Hematopoietic multipotent progenitor cell treated with erythropoietin and hydrocortisone succinate and interleukin-3 and kit ligand, for 15 days (in vitro differentiated cells): ENCODE measurements at regions not wholly inside any gene's neighbourhood (a gene's known extent, or its start where the extent isn't known, plus 50 kb on each side); places are given as distances from the start of the nearest gene placed in this dataset.
"Not testable (repeated sequence)": the region's sequence is repeated elsewhere in the genome, so short reads cannot be mapped to it uniquely, and the experiment has no call there.

Source experiments
- DNase-seq: peaks from one replicate; pipeline ENCODE4 v3.0.0-alpha.2; 2015; ENCODE audit warnings: low spot score

GRCh38 chr21:15204140-15204969, 139.6 kb upstream of the NRIP1 start:
- no peak for DNase-seq

- no peak for DNase-seq
Observed at GRCh38 chr21:15204970-15205286, 140.1 kb upstream of the NRIP1 start.

DNA sequence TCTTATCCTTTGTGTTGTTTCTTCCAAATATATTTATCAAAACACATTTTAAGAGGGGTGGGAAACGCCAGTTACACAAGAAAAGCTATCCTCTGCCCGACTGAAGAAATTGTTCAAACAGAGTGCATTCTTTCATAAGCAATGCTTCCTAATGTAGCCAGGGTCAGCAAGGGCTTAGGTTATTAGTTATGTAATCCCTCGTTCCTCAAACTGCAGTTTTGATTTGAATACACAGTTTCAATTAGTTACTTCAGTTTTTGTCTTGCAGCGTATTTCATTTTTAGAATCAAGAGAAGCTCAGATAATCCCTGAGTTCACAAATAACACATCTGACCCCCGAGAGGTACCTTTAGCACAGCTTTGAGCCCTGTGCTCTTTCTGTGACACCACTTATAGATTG, 141.7 kb upstream of the NRIP1 start:
- no peak for DNase-seq

- DNase-seq: no peak
Observed at GRCh38 chr21:15207231-15207630, 142.4 kb upstream of the NRIP1 start.

GRCh38 chr21:15207635-15208370, 143.0 kb upstream of the NRIP1 start:
- DNase-seq: no peak

DNA sequence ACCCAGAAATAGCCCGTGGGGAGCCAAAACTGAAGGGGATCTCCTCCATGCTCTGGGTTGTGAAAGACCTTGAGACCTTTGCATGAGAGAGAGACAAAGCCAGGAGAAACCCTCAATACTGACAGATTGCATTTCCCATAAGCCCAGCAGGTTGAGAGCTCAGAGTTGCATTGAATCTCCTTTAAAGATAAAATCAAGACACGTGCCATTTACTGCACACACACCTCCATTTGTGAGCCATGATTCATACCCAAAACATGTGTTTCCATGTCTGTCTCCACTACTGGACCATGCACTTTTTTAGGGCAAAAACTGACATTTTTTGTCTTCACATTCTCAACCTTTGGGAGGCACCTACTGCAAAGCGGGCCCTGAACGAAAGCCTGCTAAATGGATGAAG, 144.0 kb upstream of the NRIP1 start:
- DNase-seq: no peak

DNA sequence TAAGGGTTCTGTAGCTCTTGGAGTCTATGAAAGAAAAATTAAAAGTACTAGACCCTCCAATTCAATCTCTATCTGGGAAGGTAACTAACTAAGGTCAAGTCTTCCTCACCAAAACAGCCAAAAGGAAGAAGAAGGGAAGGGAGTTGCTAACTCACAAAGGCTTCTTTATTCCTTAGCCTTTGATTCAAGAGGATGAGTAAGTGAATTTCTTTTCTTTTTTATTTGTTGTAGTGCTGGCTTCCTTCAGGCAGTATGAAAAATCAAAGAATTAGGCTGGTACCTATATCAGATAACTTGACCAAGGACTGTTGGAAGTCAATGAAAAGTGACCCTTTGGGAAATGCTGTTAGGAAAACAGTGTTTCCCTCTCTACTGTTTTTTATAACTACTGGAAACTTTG, 144.4 kb upstream of the NRIP1 start:
- DNase-seq: no peak

DNA sequence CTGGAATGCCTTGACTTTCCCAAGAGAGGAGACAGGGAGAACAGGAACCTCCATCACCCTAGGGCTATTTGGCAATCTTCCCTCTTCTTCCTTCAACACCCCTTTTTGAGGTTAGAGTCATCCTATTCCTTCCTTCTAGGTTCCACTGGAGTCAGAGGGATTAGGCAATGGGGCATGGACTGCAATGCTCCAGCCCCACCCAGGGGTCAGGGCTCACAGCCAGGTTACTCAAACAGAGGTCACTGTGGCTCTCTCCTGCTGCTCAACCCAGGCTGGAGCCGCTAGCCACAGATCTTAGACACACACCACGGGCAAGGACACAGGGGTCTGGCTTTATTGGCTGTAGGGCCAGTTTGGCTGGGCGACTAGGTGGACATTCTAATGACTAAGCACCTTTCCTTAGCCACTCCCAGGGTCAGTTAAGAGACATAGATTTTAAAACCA, 145.5 kb upstream of the NRIP1 start:
- no peak for DNase-seq

- no peak for DNase-seq
Observed at GRCh38 chr21:15211491-15212133, 146.8 kb upstream of the NRIP1 start.

DNA sequence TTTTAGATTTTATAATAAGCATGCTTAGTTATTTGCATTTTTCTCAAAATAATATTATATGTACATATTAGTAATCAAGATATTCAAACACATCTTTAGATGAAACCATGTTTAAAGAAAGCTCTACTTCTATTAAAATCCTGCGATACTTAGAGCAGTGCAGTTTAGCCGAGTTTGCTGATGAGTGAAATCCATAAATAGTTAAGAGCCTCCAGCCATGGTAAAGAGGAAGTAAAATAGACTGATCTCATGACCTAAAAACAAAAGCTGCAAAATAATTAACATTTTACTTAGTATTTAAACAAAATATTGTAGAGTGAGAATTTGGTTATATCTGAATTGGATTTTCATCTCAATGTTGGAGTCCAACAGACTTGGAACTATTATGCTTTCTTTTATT, 147.4 kb upstream of the NRIP1 start:
- DNase-seq: no peak

DNA sequence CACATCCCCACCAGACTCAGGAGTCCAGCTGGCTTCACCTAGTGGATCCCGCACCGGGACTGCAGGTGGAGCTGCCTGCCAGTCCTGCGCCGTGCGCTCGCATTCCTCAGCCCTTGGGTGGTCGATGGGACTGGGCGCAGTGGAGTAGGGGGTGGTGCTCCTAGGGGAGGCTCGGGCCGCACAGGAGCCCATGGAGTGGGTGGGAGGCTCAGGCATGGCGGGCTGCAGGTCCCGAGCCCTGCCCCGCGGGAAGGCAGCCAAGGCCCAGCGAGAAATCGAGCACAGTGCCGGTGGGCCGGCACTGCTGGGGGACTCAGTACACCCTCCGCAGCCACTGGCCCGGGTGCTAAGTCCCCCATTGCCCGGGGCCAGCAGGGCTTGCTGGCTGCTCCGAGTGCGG, 153.7 kb upstream of the NRIP1 start:
- not testable (repeated sequence) for DNase-seq

DNA sequence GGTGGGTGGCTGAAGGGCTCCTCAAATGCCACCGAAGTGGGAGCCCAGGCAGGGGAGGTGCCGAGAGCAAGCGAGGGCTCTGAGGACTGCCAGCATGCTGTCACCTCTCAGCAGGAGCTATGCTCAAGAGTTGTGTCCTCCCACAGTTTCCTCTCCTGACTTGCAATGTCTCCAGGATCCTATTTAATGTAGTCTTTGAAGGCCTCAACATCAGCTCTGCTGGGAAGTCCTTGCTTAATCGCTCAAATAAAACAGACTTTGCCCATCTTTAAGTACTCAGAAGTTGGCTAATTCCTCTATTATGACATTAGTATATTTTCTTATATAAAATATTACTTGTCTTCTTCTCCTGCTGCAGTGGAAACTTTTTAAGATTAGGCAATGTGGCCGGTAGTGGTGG, 154.2 kb upstream of the NRIP1 start:
- DNase-seq: no peak

- DNase-seq: no peak
Observed at GRCh38 chr21:15219894-15220293, 155.1 kb upstream of the NRIP1 start.

GRCh38 chr21:15221799-15222386, 157.1 kb upstream of the NRIP1 start:
- DNase-seq: no peak

DNA sequence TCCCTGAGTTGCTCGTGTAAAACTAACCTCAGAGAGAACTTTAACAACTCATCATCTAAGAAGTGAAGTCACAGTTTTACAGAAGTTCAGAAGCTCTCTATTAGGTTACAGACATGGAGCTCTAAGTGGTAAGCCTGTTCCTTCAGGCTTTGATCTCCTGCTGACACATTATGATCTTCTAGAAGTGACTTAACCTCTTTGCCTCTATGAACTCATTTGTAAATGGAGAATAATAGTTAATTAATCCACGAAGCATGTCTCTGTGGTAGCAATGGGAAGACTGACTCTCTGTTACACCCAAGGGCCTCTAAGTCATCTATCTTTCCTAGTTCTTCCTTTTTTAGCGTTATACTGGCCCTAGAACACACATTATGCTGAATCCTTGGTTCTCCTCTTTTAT, 157.9 kb upstream of the NRIP1 start:
- DNase-seq: no peak

GRCh38 chr21:15224346-15225086, 159.7 kb upstream of the NRIP1 start:
- no peak for DNase-seq

DNA sequence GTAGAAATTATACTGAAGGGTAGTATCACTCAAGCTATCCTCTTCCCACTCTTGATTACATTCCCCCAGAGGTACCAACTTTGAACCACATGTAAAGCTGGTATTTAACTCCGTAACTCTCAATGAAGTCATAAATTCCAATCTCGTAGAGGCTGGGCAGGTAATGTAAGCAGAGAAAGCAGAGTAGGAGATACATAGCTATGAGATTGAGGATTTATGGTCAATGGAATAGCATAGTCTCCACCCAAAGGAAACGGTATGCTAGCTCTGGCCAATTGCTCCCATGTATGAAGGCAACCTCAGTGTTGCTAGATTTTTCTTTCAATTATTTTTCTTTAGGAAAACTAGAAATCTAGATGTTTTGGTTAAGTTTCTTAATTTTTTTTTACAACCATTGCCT, 163.1 kb upstream of the NRIP1 start:
- no peak for DNase-seq

GRCh38 chr21:15229390-15229789, 164.6 kb upstream of the NRIP1 start:
- no peak for DNase-seq

DNA sequence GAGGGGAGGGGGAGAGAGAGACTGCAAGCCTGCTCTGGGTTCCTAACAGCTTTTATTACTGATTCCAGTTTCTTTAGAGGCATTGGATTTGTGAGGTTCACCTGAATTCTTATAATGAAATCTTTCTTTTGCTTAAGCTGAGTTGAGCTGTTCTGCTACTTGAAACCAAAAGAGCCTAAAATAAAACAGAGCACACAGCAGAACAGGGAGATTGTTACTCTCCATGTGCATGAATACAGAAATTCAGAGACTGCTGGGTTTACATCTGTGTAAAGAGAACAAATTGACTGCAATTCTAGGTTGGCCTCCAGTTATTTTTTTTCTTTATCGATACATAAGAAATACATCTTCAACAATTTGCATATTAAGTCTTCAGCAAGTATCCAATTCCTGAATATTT, 168.8 kb upstream of the NRIP1 start:
- no peak for DNase-seq

GRCh38 chr21:15236111-15236510, 171.3 kb upstream of the NRIP1 start:
- DNase-seq: no peak

GRCh38 chr21:15240848-15241247, 176.0 kb upstream of the NRIP1 start:
- DNase-seq: no peak
